HCT116 (cell line): ENCODE measurements at regions not wholly inside any gene's neighbourhood (a gene's known extent, or its start where the extent isn't known, plus 50 kb on each side); places are given as distances from the start of the nearest gene placed in this dataset.

Experiments
- CBX3 ChIP-seq: IDR thresholded peaks from 2 replicates; pipeline ENCODE4 v1.6.1; 2012; ENCODE audit warnings: low read depth
- CEBPB ChIP-seq: IDR thresholded peaks from 2 replicates; pipeline ENCODE4 v1.6.1; 2012; ENCODE audit warnings: low read depth
- CTCF ChIP-seq, 3 experiments: fragments of 200-600 bp in 1 of 3; sonication (generic) in 1 of 3; IDR thresholded peaks in 2 of 3; conservative IDR thresholded peaks in 1 of 3; 2 replicates each; pipeline ENCODE4 v1.5.1; 2012 to 2017; ENCODE audit warnings: low read depth in 2 of 3, low read length in 2 of 3, antibody characterized with exemption in 1 of 3, borderline replicate concordance in 1 of 3, control low read depth in 1 of 3, mild to moderate bottlenecking in 1 of 3, mixed read lengths in 1 of 3, mixed run types in 1 of 3, moderate library complexity in 1 of 3; ENCODE audit not compliant: insufficient read depth in 1 of 3
- EGR1 ChIP-seq: IDR thresholded peaks from 2 replicates; pipeline ENCODE4 v1.6.1; 2012; ENCODE audit warnings: low read depth
- EZH2 ChIP-seq: fragments of 200-600 bp; sonication (generic); IDR thresholded peaks from 2 replicates; pipeline ENCODE4 v1.6.1; 2017; ENCODE audit warnings: antibody characterized with exemption, mixed run types
- POLR2A ChIP-seq: IDR thresholded peaks from 2 replicates; pipeline ENCODE4 v1.7.0; 2011; ENCODE audit warnings: borderline replicate concordance; ENCODE audit not compliant: insufficient read depth, insufficient read length; ENCODE audit errors: extremely low read depth
- YY1 ChIP-seq: IDR thresholded peaks from 2 replicates; pipeline ENCODE4 v1.6.1; 2011; ENCODE audit warnings: low read length, low read depth, moderate library complexity, mild to moderate bottlenecking; ENCODE audit not compliant: insufficient replicate concordance; ENCODE audit errors: extremely low read depth
- ZBTB33 ChIP-seq: IDR thresholded peaks from 2 replicates; pipeline ENCODE4 v1.6.1; 2011; ENCODE audit warnings: mild to moderate bottlenecking, low read length, moderate library complexity; ENCODE audit not compliant: insufficient replicate concordance; ENCODE audit errors: extremely low read depth

- TF ChIP-seq CTCF (IDR thresholded peaks at IDR 0.05 in 2 of 3, conservative IDR thresholded peaks at IDR 0.05 in 1 of 3; ENCODE audit: borderline replicate concordance in 1 of 3, insufficient read depth in 1 of 3, low read depth in 2 of 3, low read length in 2 of 3), result no peak
- TF ChIP-seq EGR1, result no peak
- no peak for TF ChIP-seq POLR2A
- no peak for TF ChIP-seq EZH2
- no peak for TF ChIP-seq YY1
- TF ChIP-seq ZBTB33, result no peak
- no peak for TF ChIP-seq CBX3
- no peak for TF ChIP-seq CEBPB
Measured at GRCh38 chr2:16506366-16506765, 159.3 kb downstream of the CYRIA start.
